Smooth muscle cell (in vitro differentiated cells): ENCODE measurements at regions not wholly inside any gene's neighbourhood (a gene's known extent, or its start where the extent isn't known, plus 50 kb on each side); places are given as distances from the start of the nearest gene placed in this dataset.
"Not testable (repeated sequence)": the region's sequence is repeated elsewhere in the genome, so short reads cannot be mapped to it uniquely, and the experiment has no call there.

ENCODE experiments used
- DNase-seq: peaks from one replicate; lab custom pipeline; 2025; ENCODE audit not compliant: unreplicated experiment; lab: John Stamatoyannopoulos, UW
- H2AFZ ChIP-seq: fragments of 200-600 bp; sonication (generic); 2 replicates; pipeline ENCODE4 v1.6.0; 2016; ENCODE audit warnings: antibody characterized with exemption, low read depth, mild to moderate bottlenecking
- H3F3A ChIP-seq: fragments of 200-600 bp; sonication (generic); 2 replicates; pipeline ENCODE4 v1.6.0; 2017; ENCODE audit warnings: antibody characterized with exemption, low read depth
- H3K27ac ChIP-seq: fragments of 200-600 bp; sonication (generic); 2 replicates; pipeline ENCODE4 v1.5.1; 2016; ENCODE audit warnings: low read depth, mild to moderate bottlenecking
- H3K27me3 ChIP-seq: fragments of 200-600 bp; sonication (generic); 2 replicates; pipeline ENCODE4 v1.6.1; 2016; ENCODE audit warnings: low read depth, mild to moderate bottlenecking
- H3K36me3 ChIP-seq: fragments of 200-600 bp; sonication (generic); 2 replicates; pipeline ENCODE4 v1.5.1; 2016; ENCODE audit warnings: low read depth
- H3K4me1 ChIP-seq: fragments of 200-600 bp; sonication (generic); 2 replicates; pipeline ENCODE4 v1.5.1; 2016; ENCODE audit warnings: low read depth
- H3K4me2 ChIP-seq: fragments of 200-600 bp; sonication (generic); 2 replicates; pipeline ENCODE4 v1.6.0; 2016; ENCODE audit warnings: mild to moderate bottlenecking
- H3K4me3 ChIP-seq: fragments of 200-600 bp; sonication (generic); 2 replicates; pipeline ENCODE4 v1.5.1; 2016; ENCODE audit warnings: mild to moderate bottlenecking
- H3K79me2 ChIP-seq: fragments of 200-600 bp; sonication (generic); 2 replicates; pipeline ENCODE4 v1.6.0; 2016; ENCODE audit warnings: low read depth, mild to moderate bottlenecking
- H3K9ac ChIP-seq: fragments of 200-600 bp; sonication (generic); 2 replicates; pipeline ENCODE4 v1.6.0; 2016; ENCODE audit warnings: low read depth
- H3K9me3 ChIP-seq: fragments of 200-600 bp; sonication (generic); replicated peaks from 2 replicates; pipeline ENCODE4 v1.5.1; 2016; ENCODE audit warnings: low read depth
- H4K20me1 ChIP-seq: fragments of 200-600 bp; sonication (generic); 2 replicates; pipeline ENCODE4 v1.6.0; 2016; ENCODE audit warnings: low read depth
- WGBS: methylation state at CpG from one replicate; pipeline ENCODE4 v1.1.7; 2016; ENCODE audit warnings: low lambda C conversion rate; 5-methylcytosine and 5-hydroxymethylcytosine counted together
- TF ChIP-seq, protein P1 (sequence below): fragments of 200-600 bp; sonication (generic); IDR thresholded peaks from 2 replicates; pipeline ENCODE4 v1.5.1; 2017; ENCODE audit warnings: borderline replicate concordance, mild to moderate bottlenecking, antibody characterized with exemption; ENCODE audit not compliant: insufficient read depth, poor library complexity, severe bottlenecking

DNA sequence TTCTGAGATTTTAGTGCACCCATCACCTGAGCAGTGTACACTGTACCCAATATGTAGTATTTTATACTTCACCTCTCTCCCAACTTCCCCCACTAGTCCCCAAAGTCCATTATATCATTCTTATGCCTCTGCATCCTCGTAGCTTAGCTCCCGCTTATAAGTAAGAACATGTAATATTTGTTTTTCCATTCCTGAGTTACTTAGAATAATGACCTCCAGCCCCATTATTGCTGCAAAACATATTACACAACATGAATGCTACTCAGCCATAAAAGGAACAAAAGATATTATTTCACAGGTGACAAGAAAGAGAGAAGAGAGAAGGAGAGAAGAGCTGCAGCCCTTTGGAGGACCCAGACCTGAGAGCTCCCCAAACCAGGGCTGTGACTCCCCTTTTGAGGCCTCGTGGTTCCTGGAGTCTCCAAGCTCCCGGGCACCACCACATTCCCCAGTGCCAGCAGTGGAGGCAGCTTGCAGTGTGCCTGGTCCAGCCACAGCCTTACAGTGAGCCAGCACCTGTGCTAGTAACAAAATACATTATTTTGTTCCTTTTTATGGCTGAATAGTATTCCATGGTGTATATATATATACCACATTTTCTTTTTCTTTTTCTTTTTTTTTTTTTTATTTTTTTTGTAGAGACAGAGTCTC lies 194.5 kb upstream of the DAB2 start:
- TF ChIP-seq, protein P1, sequence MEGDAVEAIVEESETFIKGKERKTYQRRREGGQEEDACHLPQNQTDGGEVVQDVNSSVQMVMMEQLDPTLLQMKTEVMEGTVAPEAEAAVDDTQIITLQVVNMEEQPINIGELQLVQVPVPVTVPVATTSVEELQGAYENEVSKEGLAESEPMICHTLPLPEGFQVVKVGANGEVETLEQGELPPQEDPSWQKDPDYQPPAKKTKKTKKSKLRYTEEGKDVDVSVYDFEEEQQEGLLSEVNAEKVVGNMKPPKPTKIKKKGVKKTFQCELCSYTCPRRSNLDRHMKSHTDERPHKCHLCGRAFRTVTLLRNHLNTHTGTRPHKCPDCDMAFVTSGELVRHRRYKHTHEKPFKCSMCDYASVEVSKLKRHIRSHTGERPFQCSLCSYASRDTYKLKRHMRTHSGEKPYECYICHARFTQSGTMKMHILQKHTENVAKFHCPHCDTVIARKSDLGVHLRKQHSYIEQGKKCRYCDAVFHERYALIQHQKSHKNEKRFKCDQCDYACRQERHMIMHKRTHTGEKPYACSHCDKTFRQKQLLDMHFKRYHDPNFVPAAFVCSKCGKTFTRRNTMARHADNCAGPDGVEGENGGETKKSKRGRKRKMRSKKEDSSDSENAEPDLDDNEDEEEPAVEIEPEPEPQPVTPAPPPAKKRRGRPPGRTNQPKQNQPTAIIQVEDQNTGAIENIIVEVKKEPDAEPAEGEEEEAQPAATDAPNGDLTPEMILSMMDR = no peak
- 92% methylated on average over 4 of the region's 4 CpGs for WGBS
- no peaks in the 10 kb centered on the region for H3K36me3 ChIP-seq
- no peaks in the 10 kb centered on the region for H3K79me2 ChIP-seq
- no peak overlapping the region for H3K27ac ChIP-seq
- no peaks in the 10 kb centered on the region for H3K4me1 ChIP-seq
- no peaks in the 10 kb centered on the region for H3K27me3 ChIP-seq
- H3K4me3 ChIP-seq = no peak overlapping the region
- no peak overlapping the region for H2AFZ ChIP-seq
- H3K4me2 ChIP-seq = no peak overlapping the region
- no peak for DNase-seq
- no peaks in the 10 kb centered on the region for H4K20me1 ChIP-seq
- no peaks in the 10 kb centered on the region for H3K9me3 ChIP-seq
- H3K9ac ChIP-seq = no peak overlapping the region
- no peaks in the 10 kb centered on the region for H3F3A ChIP-seq

DNA sequence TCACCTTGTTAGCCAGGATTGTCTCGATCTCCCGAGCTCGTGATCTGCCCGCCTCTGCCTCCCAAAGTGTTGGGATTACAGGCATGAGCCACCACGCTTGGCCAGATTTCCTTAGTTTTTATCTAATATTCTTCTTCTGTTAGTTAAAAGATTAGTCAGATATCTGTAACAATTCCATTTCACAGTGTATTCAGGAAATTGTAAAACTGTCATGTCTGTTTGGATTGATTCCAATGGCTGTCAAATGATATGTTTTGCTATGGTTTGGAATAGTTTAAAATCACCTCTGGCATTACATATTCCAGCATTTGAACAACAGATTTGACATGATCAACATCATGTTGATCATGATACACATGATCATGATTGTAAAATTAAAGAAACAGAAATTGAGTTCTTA lies 193.6 kb upstream of the DAB2 start:
- WGBS = 82% methylated on average over 5 of the region's 5 CpGs
- Histone ChIP-seq H3K36me3 (no peaks in the 10 kb centered on the region), H3K27me3 (no peaks in the 10 kb centered on the region), H2AFZ (no peak overlapping the region), H3K27ac (no peak overlapping the region), H3F3A (no peaks in the 10 kb centered on the region), H3K9ac (no peak overlapping the region), H3K4me3 (no peak overlapping the region), H3K4me1 (no peaks in the 10 kb centered on the region), H3K9me3 (no peaks in the 10 kb centered on the region), H3K79me2 (no peaks in the 10 kb centered on the region), H3K4me2 (no peak overlapping the region), H4K20me1 (no peaks in the 10 kb centered on the region)
- no peak for DNase-seq
- TF ChIP-seq, protein P1 = no peak

DNA sequence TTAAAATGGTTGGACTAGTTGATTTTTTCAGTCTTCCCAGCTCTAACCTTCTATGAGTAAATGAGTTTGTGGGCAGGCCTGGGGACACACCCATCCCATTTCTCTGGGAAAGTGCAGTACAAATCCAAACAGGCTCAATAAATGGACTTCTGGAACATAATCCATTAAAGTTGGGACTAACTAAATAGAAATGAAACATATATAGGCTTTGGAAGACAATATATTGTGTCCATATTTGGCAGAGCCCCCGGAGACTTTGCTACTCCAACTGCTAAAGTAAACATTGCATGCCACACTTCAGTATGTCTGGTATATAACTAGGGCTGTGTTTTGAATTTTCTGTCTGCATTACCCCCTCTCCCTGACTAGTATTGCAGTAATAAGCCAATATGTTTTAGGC lies 191.4 kb upstream of the DAB2 start:
- H2AFZ ChIP-seq = peak overlapping the region; percentile 47
- H4K20me1 ChIP-seq = no peaks in the 10 kb centered on the region
- H3F3A ChIP-seq = no peaks in the 10 kb centered on the region
- H3K36me3 ChIP-seq = no peaks in the 10 kb centered on the region
- WGBS = 41% methylated on average over 1 of the region's 1 CpG
- no peak overlapping the region for H3K27ac ChIP-seq
- no peak for DNase-seq
- no peaks in the 10 kb centered on the region for H3K4me1 ChIP-seq
- no peaks in the 10 kb centered on the region for H3K79me2 ChIP-seq
- H3K4me2 ChIP-seq = no peak overlapping the region
- TF ChIP-seq, protein P1 = no peak
- H3K9me3 ChIP-seq = no peaks in the 10 kb centered on the region
- no peaks in the 10 kb centered on the region for H3K27me3 ChIP-seq
- H3K4me3 ChIP-seq = no peak overlapping the region
- no peak overlapping the region for H3K9ac ChIP-seq

GRCh38 chr5:39611076-39611475 lies 186.3 kb upstream of the DAB2 start:
- H3F3A ChIP-seq, H3K9ac ChIP-seq, DNase-seq, H3K36me3 ChIP-seq, H3K4me1 ChIP-seq, H3K4me3 ChIP-seq, H3K4me2 ChIP-seq, H3K79me2 ChIP-seq, H3K27ac ChIP-seq, H3K9me3 ChIP-seq, H4K20me1 ChIP-seq, H3K27me3 ChIP-seq, H2AFZ ChIP-seq: not testable (repeated sequence)
- WGBS = 92% methylated on average over 11 of the region's 11 CpGs
